Astrocyte (in vitro differentiated cells and primary cell): ENCODE measurements at regions not wholly inside any gene's neighbourhood (a gene's known extent, or its start where the extent isn't known, plus 50 kb on each side); places are given as distances from the start of the nearest gene placed in this dataset.

ENCODE experiments used
- CTCF ChIP-seq: IDR thresholded peaks from 2 replicates; pipeline ENCODE4 v1.5.1; 2011; ENCODE audit warnings: low read depth, mild to moderate bottlenecking, inconsistent platforms, low read length, moderate library complexity; ENCODE audit not compliant: insufficient read depth
- EZH2 ChIP-seq: IDR thresholded peaks from 2 replicates; pipeline ENCODE4 v1.6.1; 2012; ENCODE audit warnings: mild to moderate bottlenecking, low read length, inconsistent platforms; ENCODE audit not compliant: insufficient read depth

GRCh38 chr1:219514728-219515127 lies 98.2 kb downstream of the ZC3H11B start:
- TF ChIP-seq EZH2: no peak
- no peak for TF ChIP-seq CTCF
